Motor neuron (in vitro differentiated cells): ENCODE measurements at regions not wholly inside any gene's neighbourhood (a gene's known extent, or its start where the extent isn't known, plus 50 kb on each side); places are given as distances from the start of the nearest gene placed in this dataset.
A peak's percentile ranks its signal among the peaks of the same experiment; 100 is the strongest.

ENCODE experiments used
- ATAC-seq, 8 experiments: fragments of 200-7000 bp; cut with Tn5 transposase; replicated peaks in 6 of 8; 2 replicates each; pipeline ENCODE4 v1.8.0; 2021; ENCODE audit warnings: mild to moderate bottlenecking in 8 of 8, moderate library complexity in 8 of 8
- H3K27ac ChIP-seq, 2 donors: fragments of 250-450 bp; sonication (Bioruptor Pico); 2 replicates each; pipeline ENCODE4 v1.9.0; 2021; ENCODE audit warnings: antibody characterized with exemption in 2 of 2, mild to moderate bottlenecking in 2 of 2, moderate library complexity in 1 of 2
- H3K4me1 ChIP-seq, 2 donors: fragments of 250-450 bp; sonication (Bioruptor Pico); replicated peaks in 1 of 2; 2 replicates each; pipeline ENCODE4 v1.6.1; 2021; ENCODE audit warnings: antibody characterized with exemption in 2 of 2, mild to moderate bottlenecking in 2 of 2, moderate library complexity in 1 of 2
- H3K4me3 ChIP-seq, 5 donors: fragments of 250-450 bp; sonication (Bioruptor Pico); 2 replicates each; pipeline ENCODE4 v1.9.0; 2021; ENCODE audit warnings: antibody characterized with exemption in 5 of 5, mild to moderate bottlenecking in 5 of 5, moderate library complexity in 4 of 5
- WGBS, 10 experiments: fragments of 450-650 bp; shearing (Covaris generic); methylation state at CpG; one replicate each; pipeline ENCODE4 v1.0.0; 2022; 5-methylcytosine and 5-hydroxymethylcytosine counted together
- in situ Hi-C, 9 experiments: fragments of 400-800 bp; cut with MboI; loops; one replicate each; pipeline ENCODE4 v1.15.0; 2021; ENCODE audit warnings: low sequenced_read_pairs in 9 of 9, low pct_unique_long_range_greater_than_20kb in 2 of 9; ENCODE audit not compliant: unreplicated experiment in 9 of 9

DNA sequence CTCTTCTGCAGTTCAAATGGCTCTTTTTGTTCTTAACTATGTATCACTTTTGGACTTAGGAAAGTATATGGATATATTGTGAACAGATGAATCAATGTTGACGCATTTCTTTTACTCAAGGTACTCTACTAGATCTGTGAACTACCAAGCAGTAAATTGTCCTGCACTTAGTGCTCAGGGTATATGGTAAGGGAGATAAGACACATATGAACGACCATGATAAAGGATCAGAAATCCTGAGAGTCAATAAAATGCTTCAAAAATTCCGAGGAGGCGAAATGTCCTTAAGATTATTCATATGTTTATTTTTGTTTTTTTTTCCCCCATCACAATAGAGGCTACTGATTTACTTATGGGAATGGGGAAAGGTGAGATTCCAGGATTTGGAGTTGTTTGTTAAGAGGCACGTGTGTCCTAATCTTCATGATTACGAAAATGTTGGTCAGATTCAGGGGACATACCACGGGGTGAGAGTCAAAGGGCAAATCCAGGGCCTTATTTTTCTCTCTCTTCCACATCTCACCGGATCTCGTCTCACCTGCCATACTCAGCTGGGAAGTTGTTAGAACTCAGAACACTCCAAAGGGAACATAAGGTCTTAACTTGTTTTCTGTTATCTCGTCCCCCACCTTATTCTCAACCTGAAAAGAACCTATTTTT lies 475.1 kb upstream of the TBL1XR1 start:
- no peak overlapping the region for H3K27ac ChIP-seq
- WGBS, 10 experiments: 73 to 100% (median 86%) methylated on average over 1 to 8 of the region's 10 CpGs
- no peak overlapping the region for H3K4me3 ChIP-seq
- in situ Hi-C loops: no loop called here
- H3K4me1 ChIP-seq: peaks cover 16 to 19% of the 10 kb centered on the region in 2 donors
- no peak for ATAC-seq

DNA sequence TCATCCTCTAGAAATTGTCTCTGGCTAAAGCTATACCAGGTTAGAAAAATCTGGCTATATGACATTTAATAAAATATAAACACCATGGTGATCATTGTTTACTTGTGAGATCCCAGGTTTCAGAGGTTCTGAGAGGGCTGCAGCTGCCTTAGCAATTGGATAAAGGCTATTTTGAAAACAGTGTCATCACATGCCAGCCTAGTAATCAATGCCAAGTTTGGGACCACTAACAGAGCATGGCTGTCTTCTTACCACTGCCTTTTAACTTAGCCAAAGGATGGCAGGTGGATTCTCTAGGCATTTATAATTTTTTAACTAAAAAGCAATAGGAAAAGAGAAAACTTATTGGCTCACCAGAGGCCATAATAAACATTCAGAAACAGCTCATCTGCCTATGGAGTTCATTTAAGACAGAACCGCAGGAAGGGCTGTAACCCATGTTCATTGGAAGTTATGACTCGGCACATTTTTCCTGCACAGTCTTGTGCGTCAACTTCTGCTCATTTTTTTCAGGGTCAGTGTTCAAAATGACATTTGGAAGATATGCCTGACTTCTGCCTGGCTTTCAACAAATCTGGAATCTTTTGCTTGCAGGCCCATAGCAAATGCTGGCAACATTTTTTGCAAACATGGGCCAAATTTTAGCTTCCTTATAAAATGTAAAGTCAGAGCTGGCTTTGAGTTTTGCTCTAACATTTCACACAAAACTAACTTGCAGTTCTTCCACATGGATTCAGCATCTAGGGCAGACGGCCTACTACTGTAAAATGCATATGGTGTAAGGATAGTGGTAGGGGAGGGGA lies 476.0 kb upstream of the TBL1XR1 start:
- WGBS, 10 experiments: 0 to 100% (median 83%) methylated on average over 1 to 4 of the region's 4 CpGs; no CpG with 5 or more reads in 2 of the 10 experiments
- in situ Hi-C loops: no loop called here
- Histone ChIP-seq H3K27ac (no peak overlapping the region), H3K4me1 (peaks cover 19 to 21% of the 10 kb centered on the region in 2 donors), H3K4me3 (no peak overlapping the region)
- ATAC-seq: peak in 7 of 8 experiments; percentile 43 to 87 (median 58)

DNA sequence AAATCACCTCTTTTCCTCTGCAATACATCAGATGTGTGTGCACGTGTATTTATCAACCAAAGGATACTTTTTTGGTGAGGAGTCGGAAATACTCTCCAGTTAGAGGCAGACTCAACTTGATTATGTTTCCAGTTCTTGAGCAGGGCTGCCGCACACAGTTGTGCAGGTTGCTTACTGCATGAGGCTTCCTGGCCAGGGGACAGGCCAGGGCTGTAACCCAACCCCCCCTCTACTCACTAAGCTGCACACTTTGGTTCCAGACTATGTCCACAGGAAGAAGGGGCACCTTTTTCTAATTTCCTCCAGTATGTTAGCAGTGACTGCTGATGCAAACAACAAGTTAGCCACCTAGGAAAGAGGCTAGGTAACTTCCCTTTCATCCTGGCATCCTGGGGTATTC lies 476.9 kb upstream of the TBL1XR1 start:
- no peak overlapping the region for H3K27ac ChIP-seq
- 80 to 100% (median 93%) methylated on average over 1 to 3 of the region's 3 CpGs; no CpG with 5 or more reads in 3 of the 10 experiments for WGBS, 10 experiments
- H3K4me1 ChIP-seq: peaks cover 24 to 28% of the 10 kb centered on the region in 2 donors
- H3K4me3 ChIP-seq: no peak overlapping the region
- ATAC-seq: no peak
- in situ Hi-C loops: no loop called here

DNA sequence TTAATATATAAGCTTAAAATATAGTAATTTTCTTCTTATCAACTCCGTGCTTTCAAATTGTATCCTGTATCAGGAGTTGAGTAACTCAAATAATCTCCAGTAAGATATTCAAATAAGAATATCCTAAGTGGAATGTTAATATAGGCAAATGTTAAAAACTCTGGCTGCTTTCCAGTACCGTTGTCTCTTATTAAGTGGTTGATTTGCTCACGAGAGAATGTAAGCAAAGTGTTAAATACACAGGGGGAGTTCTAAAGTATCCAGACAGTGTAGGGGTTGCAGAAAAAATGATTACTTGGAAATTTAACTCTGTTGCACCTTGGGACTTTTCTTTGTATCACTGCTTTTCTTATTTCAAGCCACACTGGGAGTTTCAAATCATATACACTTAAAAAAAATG lies 478.9 kb upstream of the TBL1XR1 start:
- Histone ChIP-seq H3K4me1 (peaks cover 30 to 41% of the 10 kb centered on the region in 2 donors), H3K27ac (peak overlapping the region in 1 of 2 donors; percentile 29), H3K4me3 (no peak overlapping the region)
- in situ Hi-C loops: no loop called here
- no peak for ATAC-seq
- 33 to 82% (median 42%) methylated on average over 1 to 3 of the region's 3 CpGs for WGBS, 10 experiments

DNA sequence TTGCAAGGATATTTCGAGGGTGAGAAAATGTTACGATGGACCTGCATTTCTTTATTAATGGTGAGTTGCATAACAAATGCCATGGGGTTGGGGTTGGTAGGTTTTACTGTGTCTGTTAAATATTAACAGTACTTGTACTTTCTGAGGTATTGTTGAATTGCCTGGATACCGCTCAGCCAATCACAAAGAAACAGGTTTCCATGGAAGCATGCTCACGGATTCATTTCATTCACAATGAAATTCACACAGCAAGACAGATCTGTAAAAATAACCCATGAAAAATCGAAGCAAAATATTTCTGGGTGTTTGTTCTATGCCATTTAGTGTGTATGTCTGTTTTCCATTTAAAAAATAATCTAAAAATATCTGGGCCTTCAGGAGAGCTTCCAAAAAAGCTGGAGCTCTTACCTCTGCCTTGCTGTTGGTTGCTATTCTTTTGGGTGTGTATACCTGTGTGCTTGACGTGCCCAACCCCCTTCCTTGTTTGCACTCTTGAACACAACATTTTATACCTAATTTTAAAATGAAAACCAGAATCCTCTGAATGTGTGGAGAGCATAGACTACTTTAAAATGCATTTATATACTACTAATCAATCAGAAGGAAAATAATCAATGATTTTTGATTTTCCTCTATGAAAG lies 479.8 kb upstream of the TBL1XR1 start:
- ATAC-seq: peak in 5 of 8 experiments; percentile 70 to 86 (median 75)
- Histone ChIP-seq H3K4me1 (peaks cover 35 to 43% of the 10 kb centered on the region in 2 donors), H3K27ac (peak overlapping the region in 1 of 2 donors; percentile 57), H3K4me3 (no peak overlapping the region)
- in situ Hi-C loops: no loop called here
- 0 to 80% (median 3%) methylated on average over 1 to 6 of the region's 6 CpGs for WGBS, 10 experiments

DNA sequence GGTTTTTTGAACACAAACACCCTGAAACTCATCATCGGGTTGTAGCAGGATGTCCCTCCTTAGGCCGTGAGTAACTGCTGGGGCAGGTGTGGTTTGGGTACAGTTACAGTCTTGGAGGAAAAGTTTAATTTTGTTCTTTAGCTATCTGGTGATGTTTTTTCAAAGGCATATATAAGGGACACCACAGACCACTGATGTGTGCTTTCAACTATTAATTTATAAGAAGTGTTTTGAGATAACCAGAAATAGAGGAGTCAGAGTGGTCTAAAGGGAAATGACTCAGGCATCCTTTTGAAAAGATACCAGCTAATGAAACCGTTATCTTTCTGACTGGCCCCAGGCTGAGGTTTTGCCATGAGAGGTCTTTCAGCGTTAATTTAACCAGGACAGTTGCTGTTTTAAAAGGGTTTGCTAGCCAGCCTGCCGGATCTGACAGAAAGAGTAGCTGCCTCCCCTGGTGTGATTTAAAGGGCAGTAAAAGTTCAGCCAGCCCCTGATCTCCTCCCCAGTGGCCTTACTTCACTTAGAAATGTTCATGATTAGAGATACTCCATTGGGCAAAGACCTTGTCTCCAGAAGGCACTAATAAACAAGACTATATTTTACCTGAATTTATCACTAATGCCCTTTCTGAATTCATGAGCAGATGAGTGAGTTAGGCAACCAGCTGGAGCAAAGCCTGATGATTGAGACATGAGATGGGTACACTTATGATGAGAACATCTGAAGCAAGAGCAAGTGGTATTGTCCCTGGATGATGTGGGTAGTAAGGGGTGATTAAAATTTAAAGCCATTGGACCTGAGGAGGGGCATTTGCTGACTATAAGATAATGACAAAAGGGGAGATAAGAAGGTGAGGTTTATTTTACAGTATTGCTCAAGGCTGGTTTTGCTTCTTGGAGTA lies 482.5 kb upstream of the TBL1XR1 start:
- in situ Hi-C loops: no loop called here
- ATAC-seq: peak in 2 of 8 experiments; percentile 27
- H3K4me3 ChIP-seq: no peak overlapping the region
- peaks cover 31 to 43% of the 10 kb centered on the region in 2 donors for H3K4me1 ChIP-seq
- no peak overlapping the region for H3K27ac ChIP-seq
- WGBS, 10 experiments: 40 to 100% (median 69%) methylated on average over 1 to 5 of the region's 5 CpGs; no CpG with 5 or more reads in 2 of the 10 experiments

DNA sequence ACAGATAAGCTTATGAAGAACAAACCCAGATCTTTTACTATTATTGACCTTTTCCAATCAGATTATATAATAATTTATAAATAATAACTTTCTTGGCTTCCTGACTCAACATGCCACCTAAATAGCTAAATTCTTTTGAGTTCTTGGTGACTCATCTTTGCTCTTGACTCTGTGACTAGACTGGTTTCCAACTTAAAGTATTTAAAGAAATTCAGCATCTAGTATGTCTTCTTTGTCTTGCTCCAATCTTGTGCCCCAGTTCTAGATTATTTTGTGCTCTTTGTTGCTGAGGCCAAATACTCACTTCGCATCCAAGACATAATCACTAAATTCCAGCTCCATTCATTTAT lies 483.2 kb upstream of the TBL1XR1 start:
- peaks cover 31 to 43% of the 10 kb centered on the region in 2 donors for H3K4me1 ChIP-seq
- no peak overlapping the region for H3K27ac ChIP-seq
- in situ Hi-C loops: no loop called here
- no peak overlapping the region for H3K4me3 ChIP-seq
- ATAC-seq: no peak
- WGBS, 10 experiments: 89 to 100% (median 100%) methylated on average over 1 of the region's 1 CpG; no CpG with 5 or more reads in 1 of the 10 experiments

DNA sequence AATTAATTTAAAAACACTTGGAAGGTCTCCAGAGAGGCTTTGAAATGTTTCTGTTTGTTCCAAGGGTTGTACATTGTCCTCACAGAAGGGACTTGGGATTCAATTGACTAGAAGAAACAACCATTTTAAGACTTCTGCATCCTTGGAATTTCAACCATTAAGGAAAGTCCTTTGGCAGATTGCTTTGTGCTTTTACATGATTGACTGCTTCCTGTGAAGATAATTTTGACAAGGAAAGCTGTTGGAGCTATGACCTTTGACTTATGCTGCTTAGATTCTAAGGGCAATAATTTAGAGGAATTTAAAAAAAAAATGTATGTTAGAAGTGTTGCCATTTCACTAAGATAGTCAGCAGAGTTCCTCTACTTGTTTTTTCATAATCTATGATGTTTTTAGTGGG lies 483.9 kb upstream of the TBL1XR1 start:
- in situ Hi-C loops: no loop called here
- H3K4me3 ChIP-seq: no peak overlapping the region
- H3K27ac ChIP-seq: no peak overlapping the region
- ATAC-seq: no peak
- peaks cover 27 to 39% of the 10 kb centered on the region in 2 donors for H3K4me1 ChIP-seq

DNA sequence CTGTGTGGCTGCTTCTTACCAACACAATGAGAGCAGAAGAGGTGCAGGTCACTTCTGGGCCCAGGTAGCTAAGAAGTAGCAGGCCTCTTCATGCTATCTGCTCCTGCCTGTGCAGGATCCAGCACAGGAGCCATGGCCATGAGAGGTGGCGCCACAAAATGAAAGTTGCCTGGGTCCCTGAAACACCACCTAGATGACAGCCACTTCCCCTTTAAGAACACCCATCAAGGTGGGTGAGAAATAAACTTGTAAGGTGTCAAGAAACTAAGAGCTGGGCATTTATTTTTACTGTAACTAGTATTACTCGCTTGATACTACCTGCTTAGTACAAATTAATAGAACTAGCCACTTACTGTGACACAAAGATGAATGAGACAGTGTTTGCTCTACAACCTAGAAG lies 484.6 kb upstream of the TBL1XR1 start:
- WGBS, 10 experiments: 56 to 100% (median 100%) methylated on average over 1 to 2 of the region's 2 CpGs; no CpG with 5 or more reads in 5 of the 10 experiments
- H3K27ac ChIP-seq: no peak overlapping the region
- in situ Hi-C loops: no loop called here

DNA sequence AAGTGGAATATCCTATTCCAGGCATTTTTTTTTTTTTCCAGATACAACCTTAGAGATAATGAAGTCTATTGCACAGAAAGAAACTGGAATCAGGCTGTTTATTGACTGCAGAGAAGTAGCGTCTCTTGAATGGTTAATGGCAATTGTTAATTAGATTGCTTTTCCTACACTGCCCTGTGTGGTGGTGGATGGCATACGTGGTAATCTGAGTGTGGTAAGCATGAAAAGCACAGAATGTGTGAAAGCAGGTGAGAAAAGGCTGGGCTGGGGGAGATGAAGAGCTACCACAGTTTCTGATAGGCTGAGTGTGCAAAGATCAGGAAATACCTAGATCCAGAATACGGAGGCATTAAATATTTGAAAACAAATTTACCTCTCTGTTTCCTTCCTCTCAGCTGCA lies 486.3 kb upstream of the TBL1XR1 start:
- 57 to 100% (median 90%) methylated on average over 1 to 3 of the region's 3 CpGs; no CpG with 5 or more reads in 1 of the 10 experiments for WGBS, 10 experiments
- in situ Hi-C loops: no loop called here
- Histone ChIP-seq H3K27ac (no peak overlapping the region), H3K4me3 (no peak overlapping the region), H3K4me1 (peaks cover 31 to 41% of the 10 kb centered on the region in 2 donors)
- ATAC-seq: no peak

More for the DNA sequence above, 484.6 kb upstream of the TBL1XR1 start:
- H3K4me1 ChIP-seq: peaks cover 28 to 34% of the 10 kb centered on the region in 2 donors
- no peak for ATAC-seq
- H3K4me3 ChIP-seq: no peak overlapping the region

DNA sequence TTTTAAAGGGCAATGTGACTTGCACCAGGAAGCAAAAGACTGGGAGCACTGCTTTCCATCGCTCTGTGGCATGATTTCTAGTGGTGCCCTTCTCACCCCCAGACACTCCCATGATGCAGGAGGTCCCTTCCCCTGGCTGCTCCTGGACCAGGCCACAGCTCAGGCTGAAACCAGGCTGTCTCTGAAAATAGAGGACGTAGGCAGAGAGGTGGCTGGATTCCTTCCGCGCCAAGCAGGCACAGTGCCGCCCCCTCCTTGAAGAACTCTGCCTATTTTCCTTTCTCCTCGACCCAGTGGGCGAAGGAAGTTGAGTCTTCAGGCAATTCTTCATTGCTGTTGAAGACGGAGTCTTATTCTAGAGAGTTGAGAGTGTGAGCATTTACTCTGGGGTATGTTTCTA lies 489.4 kb upstream of the TBL1XR1 start:
- WGBS, 10 experiments: 44 to 100% (median 81%) methylated on average over 1 to 6 of the region's 8 CpGs; no CpG with 5 or more reads in 2 of the 10 experiments
- Histone ChIP-seq H3K27ac (no peak overlapping the region), H3K4me3 (no peak overlapping the region), H3K4me1 (peaks cover 21 to 22% of the 10 kb centered on the region in 2 donors)
- peak in 2 of 8 experiments; percentile 18 for ATAC-seq
- in situ Hi-C loops: no loop called here

DNA sequence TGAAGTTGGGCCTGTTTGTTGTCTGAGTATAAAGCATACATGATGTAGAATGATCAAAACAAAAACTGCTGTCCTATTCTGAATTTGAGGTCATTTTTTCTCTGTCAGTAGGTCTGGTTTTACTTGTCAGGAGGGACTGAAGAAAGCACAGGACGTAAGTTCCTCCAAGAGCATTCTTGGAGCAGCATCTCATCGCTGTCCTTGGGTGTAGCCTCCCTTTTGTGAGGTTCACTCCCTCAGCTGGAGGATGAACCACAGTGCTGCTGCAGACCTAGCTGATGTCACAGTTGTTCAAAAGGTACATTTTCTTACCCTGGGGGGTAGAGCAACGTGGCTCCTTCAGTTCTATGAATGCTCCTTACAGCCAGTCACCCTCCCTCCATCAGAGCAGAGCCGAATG lies 490.0 kb upstream of the TBL1XR1 start:
- 48 to 87% (median 80%) methylated on average over 1 to 4 of the region's 4 CpGs; no CpG with 5 or more reads in 4 of the 10 experiments for WGBS, 10 experiments
- peak in 2 of 8 experiments; percentile 35 to 94 for ATAC-seq
- Histone ChIP-seq H3K4me1 (peaks cover 17 to 22% of the 10 kb centered on the region in 2 donors), H3K27ac (no peak overlapping the region), H3K4me3 (no peak overlapping the region)
- in situ Hi-C loops: no loop called here
